ENCODE measurements at regions not wholly inside any gene's neighbourhood (a gene's known extent, or its start where the extent isn't known, plus 50 kb on each side); places are given as distances from the start of the nearest gene placed in this dataset.
A peak's percentile ranks its signal among the peaks of the same experiment; 100 is the strongest.

DNA sequence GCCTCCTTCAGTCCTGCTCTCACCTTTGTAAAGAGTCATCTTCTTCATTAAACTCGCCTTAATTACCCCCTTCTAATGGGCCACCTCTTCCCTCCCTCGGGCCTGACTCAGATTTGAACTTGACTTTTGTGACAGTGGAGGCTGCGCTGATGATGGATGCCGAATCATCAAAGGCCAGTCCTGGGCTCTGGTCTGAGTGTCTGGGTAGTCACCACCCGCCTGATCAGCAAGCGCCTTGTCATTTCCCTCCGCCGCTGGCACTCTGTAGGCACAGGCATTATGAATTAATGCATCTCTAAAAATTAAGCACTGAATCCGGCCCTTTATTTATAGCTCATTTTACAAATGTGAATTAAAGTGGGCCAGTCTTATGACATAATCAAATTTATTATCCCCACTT is 116.7 kb upstream of the PROK2 start:
- no peak for ATAC-seq

DNA sequence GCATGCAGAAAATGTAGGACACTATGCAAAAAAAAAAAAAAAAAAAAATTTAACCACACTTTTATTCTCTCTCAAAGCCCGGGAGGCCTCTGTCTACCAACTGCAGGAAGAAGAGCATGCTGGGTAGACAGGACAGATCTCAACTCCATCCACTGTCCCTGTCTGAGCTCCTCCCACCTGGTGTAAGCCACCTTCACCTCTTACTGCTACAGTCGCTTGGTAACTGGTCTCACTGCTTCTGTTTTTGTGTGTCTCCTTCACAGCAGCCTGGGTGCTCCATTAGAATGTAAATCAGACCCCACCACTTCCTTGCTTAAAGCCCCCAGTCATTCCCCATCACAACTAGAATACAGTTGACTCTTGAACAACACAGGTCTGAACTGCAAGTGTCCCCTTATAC is 115.1 kb upstream of the PROK2 start:
- no peak for ATAC-seq

DNA sequence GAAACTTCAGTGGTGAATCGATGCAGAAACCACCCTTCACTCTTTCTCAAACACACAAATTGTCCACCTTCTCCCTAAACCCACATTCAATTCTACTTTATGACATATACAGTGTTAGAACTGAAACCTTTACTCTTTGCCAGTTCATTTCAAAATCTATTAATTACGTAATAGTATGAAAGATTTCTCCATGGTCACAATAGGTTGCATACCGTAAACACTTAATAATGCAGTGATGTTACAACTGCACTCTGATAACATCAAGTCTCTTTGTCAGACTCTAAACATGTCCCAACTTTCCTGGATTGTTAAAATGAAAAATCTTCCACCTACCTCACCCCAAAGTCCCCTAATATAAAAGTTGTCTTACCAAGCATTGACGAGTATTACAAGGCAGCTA is 111.8 kb upstream of the PROK2 start:
- no peak for ATAC-seq

DNA sequence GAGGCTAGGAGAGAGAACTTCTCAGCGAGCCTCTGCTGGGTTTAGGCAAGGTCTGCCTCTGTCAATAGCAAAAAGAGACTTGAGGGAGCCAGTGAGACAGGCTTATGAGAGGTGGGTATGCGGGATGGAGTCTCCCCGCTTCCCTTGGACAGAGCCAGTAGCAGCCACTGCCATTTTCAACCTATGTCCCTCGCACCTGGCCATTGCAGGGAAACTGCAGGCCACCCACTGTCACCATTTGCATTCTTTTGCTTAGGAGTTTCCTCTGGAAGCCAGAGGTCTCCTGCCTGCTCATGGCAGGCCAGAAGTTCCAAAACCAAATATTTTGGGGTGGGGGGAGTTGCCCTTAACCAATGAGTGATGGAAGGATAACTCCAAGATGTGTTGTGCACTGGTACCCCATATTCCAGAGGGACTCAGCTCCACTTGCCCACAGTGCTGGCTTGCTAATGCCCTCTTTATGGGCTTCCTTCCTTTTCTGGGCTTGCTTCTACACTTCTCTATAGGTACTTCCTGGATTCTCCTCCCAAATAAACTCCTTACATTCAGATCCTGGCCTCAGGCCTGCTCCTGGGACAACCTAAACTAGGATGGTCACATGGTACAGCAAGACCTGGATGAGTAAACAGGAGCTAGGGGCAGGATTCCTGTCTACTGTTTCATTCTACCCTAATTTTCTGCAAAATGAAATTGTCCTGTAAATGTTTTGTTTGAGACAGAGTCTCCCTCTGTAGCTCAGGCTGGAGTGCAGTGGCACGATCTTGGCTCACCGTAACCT is 108.9 kb upstream of the PROK2 start:
- no peak for ATAC-seq

DNA sequence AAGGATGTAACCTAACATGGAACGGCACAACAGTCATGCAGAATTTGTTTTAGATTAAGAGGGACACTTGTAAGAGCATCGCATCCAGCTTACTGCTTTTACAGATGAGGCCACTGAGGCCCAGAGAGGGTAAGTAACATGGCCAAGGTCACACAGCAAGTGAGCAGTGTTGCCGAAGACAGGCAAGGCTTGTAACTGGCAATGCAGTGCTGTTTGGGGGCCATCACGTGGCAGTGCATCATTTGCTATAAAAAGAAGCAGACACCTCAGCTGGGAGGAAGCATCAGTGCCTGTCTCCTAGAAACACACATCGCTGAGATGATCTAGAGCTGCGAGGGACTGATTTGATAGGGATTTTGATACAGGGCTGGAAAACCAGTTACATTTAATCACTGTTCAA is 108.2 kb upstream of the PROK2 start:
- ATAC-seq, result no peak

DNA sequence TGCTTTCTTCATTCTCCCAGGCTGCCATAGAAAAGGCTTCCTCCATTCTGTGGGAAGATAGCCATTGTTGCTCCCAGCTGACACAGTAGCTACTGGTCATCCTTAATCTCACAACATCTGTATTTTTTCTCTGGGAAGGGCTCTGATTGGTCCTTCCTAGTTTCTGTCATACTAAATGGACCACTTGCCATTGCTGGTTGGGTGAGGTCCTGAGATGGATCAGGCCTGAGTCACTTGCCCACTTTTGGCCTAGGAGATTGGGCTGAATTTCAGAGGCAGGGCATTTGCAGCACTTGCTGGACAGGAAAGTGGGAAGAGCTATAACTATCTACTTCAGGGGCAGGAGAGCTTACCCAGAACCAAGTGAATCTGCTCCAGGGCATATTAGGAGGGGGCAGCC is 106.5 kb upstream of the PROK2 start:
- no peak for ATAC-seq

DNA sequence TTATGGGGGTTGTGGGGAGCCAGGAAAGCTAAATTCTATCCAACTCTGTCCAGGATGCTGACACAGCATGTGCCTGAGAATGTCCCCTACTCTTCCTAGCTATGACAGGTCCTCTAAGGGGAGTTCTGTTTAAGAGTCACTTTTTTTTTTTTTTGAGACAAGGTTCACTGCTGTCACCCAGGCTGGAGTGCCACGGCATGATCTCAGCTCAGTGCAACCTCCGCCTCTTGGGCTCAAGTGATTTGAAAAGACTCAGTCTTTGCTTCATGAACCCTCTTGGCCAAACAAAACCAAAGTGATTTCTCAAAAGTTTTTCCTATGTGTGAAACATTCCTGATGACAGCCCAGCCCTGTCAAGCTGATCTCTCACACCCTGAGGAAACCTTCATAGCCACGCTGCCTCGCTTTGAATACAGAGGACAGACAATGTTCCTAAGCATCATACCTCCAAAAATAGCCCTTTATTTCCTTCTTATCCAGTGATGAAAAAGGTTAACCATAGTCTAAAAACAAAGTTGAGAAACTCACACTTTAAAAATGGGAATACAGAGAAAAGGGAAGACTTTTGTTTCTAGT is 105.5 kb upstream of the PROK2 start:
- ATAC-seq, result no peak

DNA sequence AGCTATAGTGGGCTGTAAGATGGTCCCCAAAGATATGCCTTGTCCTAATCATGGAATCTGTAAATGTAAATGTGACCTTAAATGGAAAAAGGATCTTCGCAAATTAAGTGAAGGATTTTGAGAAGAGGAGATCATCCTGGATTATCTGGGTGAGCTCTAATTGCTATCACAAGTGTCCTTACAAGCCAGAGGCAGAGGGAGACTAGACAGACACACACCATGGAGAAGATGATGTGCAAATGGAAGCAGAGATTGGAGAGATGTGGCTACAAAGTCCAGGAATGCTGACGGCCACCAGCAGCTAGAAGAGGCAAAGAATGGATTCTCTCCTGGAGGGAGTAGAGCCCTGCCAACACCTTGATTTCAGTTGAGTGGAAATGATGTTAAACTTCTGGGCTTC is 102.3 kb upstream of the PROK2 start:
- ATAC-seq, result no peak

DNA sequence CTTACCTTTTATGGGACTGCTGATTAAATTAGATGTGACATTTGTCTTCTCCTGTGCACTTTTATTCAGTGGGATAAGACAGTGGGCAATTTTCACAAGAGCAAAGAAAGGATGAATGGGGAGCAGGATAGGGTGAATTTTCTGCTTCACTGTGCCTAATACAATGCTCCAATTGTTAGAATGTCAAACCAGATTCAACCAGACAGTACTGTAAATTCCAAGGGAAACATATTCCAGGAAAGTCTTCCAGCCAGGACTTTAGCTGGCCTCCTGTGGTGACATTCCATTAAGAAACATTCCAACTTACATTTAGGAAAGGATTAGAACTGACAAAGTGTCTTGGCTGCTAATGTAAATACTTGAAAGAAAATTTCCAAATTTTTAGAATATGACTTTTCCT is 100.1 kb upstream of the PROK2 start:
- ATAC-seq, result no peak

DNA sequence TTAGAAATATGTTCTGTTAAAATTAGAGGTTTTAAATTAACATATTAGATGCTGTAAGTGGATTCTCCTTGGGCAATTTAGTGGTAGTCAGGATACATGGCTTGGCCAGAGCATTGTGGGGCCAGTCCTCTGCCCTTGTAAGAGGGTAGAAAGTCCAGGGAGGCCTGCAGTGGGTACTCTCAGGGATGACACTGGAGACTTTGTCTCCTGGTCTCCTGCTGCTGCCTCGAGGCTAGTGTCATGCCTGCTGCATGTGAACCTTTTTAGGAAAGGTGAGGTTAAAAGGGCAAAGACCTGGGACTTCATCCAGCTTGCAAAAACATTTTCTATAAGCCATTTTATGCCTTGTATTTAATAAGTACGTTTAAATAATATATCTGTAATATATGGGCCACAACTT is 96.8 kb upstream of the PROK2 start:
- no peak for ATAC-seq

DNA sequence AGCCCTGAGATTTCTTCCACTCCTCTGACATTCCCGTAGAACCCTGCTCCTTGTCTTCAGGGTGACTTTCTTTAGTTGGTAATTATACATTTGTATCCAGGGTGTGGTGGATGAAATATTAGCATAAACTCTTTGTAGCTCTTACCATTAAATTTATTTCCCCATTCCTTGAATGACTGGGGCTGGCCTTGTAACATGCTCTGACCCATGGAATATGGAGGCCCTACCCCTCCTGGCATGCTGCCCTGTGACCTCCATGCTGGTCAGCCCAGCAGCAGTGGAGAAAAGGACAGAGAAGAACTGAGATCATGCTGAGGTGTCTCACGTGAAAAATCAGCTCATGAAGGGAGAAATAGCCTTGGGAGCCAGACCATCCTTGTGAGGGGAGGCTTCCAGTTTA is 96.1 kb upstream of the PROK2 start:
- ATAC-seq, result no peak

DNA sequence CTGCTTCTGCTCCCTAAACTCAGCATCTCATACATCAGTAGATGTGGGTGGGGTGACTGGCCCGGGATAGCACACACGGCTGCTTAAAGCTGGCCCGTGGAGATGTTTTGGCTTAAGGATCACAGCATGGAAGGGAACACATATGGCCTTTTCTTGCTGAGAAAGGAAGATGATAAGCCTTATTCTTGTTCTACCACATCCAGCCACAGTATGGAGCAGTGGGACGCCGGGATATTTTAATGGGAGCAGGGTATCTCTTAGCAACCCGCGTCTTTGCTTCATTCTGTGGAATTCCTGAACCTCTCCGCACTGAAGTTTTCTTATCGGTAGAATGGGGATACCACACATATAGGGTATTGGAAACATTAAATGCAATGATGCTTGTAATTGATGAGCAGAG is 94.1 kb upstream of the PROK2 start:
- ATAC-seq, result no peak

DNA sequence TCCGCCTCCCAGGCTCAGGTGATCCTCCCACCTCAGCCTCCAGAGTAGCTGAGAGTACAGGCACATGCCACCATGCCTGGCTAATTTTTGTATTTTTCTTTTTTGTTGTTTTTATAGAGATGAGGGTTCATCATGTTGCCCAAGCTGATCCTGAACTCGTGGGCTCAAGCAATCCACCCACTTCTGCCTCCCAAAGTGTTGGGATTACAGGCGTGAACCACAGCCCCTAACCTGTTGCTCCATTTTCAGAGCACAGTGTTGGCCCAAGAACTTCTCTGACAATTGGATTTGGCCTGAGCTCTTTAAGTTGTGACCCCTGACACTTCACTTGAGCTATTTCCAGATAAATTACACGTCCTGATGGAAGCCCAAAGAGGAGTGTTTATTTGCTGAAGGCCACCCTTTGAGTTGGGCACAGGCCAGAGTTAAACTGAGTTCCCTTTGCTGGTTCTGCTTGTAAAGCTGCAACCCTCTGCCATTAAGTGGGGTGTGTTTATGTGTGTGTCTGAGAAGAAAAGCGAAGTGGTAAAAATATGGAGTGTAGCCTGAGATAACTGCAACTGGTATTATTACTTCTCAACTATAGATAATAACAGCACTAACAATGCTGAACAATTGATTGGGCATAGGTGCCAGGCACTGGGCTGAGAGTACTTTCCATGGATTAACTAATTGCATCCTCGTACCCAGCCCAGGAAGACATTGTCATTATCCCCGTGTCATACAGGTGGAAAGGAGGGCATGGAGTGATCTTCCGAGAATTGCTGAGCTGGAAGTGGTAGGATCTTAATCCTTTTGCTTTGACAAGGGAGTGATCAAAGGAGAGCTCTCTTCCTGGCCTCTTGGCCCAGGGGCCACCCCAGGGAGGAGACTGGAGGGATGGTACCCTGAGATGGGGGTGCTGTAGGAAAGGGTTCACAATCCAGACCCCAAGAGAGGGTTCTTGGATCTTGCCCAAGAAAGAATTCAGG is 91.5 kb upstream of the PROK2 start:
- no peak for ATAC-seq

DNA sequence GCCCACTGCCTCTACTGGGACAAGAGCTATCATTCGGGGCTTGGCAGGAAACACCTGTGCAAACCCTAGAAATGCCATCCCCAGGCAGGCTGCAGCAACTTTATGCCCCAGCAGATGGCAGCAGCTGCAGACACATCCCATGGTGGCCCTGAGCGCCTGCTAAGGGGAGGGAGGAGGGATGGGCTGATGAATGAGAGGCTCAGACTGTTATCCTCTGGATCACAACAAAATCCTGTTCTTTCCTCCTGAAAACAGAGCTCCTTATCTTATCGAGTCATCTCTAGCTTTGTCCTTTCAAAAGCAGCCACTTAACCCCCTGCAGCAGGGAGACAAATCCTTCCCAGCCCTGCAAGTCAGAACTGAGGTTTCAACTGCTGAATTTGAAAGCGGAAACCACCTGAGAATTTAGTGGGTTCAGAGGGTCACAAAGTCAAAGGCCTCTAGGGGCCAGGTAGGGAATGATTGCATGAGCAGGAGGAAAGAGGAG is 90.6 kb upstream of the PROK2 start:
- ATAC-seq, result peak; percentile 81 to 84

DNA sequence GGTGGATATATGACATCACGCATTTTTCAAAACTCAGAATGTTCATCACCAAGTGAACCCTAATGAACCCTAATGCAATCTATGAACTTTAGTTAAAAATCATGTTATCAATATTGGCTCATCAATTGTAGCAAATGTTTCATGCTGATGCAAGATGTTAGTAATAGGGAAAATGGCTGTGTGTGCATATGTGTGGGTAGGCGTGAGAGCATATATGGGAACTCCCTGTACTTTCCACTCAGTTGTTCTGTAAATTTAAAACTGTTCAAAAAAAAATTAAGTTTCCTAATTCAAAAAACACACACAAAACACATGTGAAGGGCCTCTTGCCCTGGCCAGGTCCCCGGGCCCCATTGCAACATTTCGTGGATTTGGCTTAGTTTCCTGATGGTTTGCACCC is 89.7 kb upstream of the PROK2 start:
- ATAC-seq, result peak; percentile 49 to 55

DNA sequence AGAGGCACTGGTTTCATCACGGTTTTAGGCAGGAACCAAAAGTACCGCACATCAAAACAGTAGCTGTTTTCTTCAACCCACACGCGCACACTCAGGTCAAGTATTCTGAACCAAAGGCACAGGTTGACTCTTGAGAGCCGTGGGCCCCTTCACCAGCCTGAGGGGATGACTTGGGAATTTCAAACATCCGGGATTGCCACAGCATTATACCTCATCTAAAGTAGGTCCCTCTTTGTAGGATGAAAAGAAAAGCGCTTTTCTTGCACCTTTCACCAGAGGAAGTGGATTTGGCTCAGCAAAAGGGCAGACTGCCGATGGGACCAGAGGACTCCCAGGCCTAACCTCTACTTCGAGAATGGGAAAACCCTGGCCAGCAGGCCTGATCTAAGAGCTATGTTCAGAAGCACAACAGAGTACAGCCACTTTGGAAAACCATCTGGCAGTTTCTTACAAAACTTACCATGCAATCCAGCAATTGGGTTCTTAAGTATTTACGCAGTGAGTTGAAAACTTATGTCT is 88.2 kb upstream of the PROK2 start:
- no peak for ATAC-seq

DNA sequence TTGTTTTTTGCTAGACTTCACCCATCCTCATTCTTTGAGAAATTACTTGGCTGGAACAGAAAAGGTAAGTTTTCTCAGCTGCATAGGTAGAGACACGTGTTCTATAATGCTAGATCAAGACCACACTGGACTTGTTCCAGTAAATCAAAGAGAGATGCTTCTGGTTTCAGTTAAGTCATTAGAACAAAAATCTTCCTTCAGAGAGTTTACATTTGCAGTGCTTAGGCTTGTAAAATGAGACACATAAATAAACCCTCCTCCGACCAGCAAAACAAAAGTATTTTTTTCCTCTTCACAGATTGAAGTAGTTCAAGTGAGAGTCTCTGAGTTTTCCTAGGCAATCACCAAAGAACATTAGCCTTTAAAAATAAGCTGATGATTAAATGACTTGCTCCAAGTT is 87.3 kb upstream of the PROK2 start:
- ATAC-seq, result no peak

DNA sequence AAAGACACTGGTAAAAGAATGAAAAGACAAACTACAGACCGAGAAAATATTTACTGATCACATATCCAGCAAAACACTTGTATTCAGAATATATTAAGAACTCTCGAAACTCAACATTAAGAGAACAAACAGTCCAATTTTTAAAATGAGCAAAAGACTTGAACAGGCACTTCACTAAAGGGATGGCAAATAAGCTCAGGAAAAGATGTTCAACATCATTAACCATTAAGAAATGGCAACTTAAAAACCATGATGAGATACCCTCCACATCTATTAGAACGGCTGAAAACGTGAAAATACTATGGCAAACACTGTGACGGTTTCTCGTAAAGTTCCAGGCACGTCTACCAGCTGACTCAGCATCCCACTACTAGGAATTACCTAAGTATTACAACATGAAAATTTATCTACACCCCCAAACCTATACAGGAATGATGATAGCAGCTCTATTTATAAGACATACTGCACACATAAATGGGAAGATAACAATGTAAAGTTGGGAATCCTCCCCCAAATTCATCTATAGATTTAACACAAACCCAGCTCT is 86.1 kb upstream of the PROK2 start:
- no peak for ATAC-seq

DNA sequence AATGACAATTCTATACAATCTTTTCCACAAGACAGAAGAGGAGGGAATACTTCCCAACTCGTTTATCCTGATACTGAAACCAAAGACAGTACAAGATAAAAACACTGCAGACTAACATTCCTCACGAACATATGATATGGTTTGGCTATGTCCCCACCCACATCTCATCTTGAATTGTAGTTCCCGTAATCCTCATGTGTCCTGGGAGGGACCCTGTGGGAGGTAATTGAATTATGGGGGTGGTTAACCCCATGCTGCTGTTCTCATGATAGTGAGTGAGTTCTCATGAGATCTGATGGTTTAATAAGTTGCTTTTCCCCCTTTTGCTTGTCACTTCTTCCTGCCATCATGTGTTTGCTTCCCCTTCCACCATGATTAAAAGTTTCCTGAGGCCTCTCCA is 83.9 kb upstream of the PROK2 start:
- no peak for ATAC-seq

DNA sequence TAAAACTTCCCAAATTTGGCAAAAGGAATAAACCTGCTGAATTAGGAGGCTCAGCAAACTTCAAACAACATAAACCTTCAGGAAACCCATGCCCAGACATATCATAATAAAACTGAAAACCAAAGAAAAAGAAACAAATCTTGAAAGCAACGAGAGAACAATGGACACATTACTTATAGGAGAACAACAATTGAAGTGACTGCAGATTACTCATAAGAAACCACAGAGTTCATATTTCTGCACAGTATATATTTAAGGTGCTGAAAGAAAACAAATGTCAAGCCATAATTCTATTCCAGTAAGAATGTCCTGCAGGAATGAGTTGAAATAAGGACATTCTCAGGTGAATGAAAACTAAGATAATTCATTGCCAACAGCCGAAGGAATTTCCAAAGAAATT is 80.8 kb upstream of the PROK2 start:
- no peak for ATAC-seq

DNA sequence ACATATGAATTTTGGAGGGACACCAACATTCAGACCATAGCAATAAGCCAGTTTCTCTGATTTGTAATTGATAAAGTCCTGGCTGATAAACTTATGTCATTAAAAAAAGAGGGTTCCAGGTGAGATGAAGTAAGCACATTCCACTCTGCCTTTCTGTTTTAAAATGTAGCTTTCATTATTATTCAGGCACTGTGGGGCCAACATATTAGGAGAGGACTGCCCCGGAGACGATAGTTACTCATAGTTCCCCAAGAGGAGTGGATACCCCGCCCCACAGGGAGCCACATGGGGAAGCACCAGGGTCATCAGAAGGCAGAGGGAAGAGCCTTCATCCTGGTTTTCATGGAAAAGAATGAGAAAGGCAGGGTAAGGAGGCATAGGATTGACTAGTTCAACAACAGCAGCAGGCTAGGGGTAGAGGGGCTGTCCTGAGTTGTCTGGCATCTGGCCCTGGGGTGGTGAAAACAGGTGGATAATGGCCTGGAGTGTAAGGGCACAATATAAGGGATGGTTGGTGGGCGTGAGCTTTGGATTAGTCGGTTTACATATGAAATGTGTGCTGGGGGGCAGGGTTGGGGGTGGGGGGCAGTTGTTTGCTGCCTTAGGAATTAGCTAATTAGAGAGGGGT is 78.7 kb upstream of the PROK2 start:
- no peak for ATAC-seq

DNA sequence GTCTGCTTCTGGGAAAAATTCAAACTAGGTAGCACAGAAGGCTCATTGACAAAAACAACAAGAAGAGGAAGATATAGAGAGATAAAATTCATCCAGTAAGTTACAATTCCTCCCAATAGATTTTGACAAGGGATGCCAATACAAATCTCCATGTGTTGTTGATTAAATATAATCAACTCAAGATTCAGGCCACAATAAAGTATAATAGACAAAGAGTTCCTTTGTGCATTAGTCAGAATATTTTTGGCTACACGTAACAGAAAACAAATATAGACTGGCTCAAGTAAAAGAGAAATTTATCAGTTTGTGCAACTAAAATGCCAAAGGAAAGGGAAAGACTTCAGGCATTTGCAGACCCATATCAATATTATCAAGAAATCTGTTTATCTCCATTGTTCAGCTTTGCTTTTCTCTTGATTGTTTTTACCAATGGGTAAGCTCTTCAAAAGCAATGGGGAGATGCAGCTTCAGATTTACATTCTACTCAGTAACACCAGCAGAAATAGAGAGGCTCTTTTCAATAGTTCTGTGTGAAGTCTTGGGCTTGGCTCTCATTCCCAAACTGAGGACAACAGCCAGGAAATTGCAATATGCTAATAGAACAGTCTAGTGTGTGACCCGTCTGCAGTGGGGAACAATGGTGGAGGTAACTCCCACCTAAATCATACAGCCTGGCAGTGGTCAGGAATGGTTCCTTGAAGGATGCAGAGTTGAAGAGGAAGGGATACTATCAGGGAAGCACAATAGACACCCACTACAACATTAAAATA is 77.6 kb upstream of the PROK2 start:
- no peak for ATAC-seq
